ENCODE measurements at regions not wholly inside any gene's neighbourhood (a gene's known extent, or its start where the extent isn't known, plus 50 kb on each side); places are given as distances from the start of the nearest gene placed in this dataset.
"Not testable (repeated sequence)": the region's sequence is repeated elsewhere in the genome, so short reads cannot be mapped to it uniquely, and the experiment has no call there.

DNA sequence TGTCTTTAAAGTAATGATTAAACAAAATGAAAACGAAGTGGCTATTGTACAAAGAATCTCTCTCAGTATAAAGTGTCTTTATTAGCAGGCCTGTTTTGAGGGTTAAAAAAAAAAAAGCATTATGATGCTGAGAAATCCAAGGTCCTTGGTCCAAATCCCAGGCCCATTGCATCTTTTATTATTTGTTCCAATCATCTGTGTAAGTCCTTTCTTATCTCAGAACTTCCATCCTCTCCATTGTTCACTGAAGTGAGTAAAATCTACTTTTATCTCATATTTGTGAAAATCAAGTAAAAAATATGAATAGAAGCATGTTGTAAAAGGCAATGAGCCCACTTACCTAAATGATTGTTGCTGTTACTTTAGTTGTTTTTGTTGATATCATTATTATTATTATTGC is 499.1 kb upstream of the JAG1 start:
- H3K27me3 Mint-ChIP-seq, result no peaks in the 10 kb centered on the region
- H3K9me3 Mint-ChIP-seq, result peaks cover 0 to 6% of the 10 kb centered on the region in 2 donors
- no peak overlapping the region for H3K4me3 Mint-ChIP-seq
- no peak overlapping the region for H3K27ac Mint-ChIP-seq
- no peaks in the 10 kb centered on the region for H3K4me1 Mint-ChIP-seq (ENCODE audit: low read depth in 2 of 2)
- ATAC-seq (replicated peaks), result no peak
- H3K36me3 Mint-ChIP-seq (ENCODE audit: insufficient read depth), result no peaks in the 10 kb centered on the region
- DNase-seq, result no peak

DNA sequence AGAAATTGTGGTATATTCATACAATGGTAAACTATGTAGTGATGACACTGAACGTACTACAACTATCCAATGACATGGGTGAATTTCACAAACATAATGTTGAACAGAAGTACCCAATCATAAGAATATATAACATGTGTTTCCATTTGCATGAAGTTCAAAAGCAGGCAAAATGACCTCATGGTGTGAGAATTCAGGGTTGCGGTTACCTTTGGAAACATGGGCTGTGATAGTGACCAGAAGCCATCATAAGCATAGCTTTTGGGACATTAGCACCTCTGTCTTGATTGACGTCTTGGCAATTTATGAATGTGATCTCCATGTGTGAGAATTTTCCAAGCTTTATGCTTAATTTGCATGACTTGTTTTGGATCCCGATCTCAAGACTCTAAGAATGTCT is 500.1 kb upstream of the JAG1 start:
- Mint-ChIP-seq H3K4me3 (no peak overlapping the region), H3K4me1 (ENCODE audit: low read depth in 2 of 2) (no peaks in the 10 kb centered on the region), H3K36me3 (ENCODE audit: insufficient read depth) (no peaks in the 10 kb centered on the region), H3K27ac (no peak overlapping the region), H3K27me3 (no peaks in the 10 kb centered on the region), H3K9me3 (peaks cover 0 to 7% of the 10 kb centered on the region in 2 donors)
- ATAC-seq (replicated peaks) (no peak), DNase-seq (no peak)

DNA sequence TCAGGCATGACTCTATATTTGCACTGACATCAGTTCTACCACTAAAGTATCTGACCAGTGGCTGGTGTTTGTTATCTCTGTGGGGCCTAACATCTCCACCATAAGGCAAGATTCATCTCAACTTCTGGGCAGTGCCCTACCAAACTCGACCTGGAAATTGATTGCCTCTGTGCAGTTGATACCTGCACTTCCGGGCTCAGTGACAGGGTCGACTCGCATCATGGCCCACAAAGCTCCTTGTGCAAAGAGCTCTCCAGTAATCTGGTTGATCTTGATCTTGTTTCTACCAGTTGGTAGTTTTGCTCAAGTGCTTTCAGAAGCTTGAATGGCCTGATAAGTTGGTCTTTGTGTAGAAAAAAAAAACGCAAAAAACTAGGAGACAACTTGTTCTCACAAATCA is 501.1 kb upstream of the JAG1 start:
- H3K4me3 Mint-ChIP-seq, result no peak overlapping the region
- no peak for DNase-seq
- H3K4me1 Mint-ChIP-seq (ENCODE audit: low read depth in 2 of 2), result no peaks in the 10 kb centered on the region
- no peak for ATAC-seq (replicated peaks)
- no peaks in the 10 kb centered on the region for H3K27me3 Mint-ChIP-seq
- H3K27ac Mint-ChIP-seq, result no peak overlapping the region
- H3K9me3 Mint-ChIP-seq, result peaks cover under 1 to 7% of the 10 kb centered on the region in 2 donors
- H3K36me3 Mint-ChIP-seq (ENCODE audit: insufficient read depth), result no peaks in the 10 kb centered on the region

DNA sequence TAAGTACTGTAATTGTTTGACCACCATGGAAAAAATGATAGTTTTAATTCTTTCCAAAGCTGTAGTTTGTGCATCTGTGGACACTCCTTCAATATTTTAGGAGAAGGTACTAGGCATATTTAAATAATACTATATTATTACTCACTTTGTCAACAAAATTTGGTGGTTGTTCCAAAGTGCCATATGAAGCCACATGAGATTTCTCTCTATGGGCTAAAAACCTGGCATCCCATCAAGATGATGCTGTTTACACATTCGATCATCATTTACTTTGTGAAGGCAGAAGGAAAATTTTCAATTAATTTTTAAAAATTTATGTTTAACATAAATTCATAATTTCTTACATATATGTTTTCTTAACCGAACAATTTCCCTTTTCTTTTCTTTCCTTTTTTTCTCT is 502.6 kb upstream of the JAG1 start:
- DNase-seq (no peak), ATAC-seq (replicated peaks) (no peak)
- Mint-ChIP-seq H3K36me3 (ENCODE audit: insufficient read depth) (no peaks in the 10 kb centered on the region), H3K9me3 (peaks cover 2 to 9% of the 10 kb centered on the region in 2 donors), H3K27me3 (no peaks in the 10 kb centered on the region), H3K4me3 (no peak overlapping the region), H3K4me1 (ENCODE audit: low read depth in 2 of 2) (no peaks in the 10 kb centered on the region), H3K27ac (no peak overlapping the region)

DNA sequence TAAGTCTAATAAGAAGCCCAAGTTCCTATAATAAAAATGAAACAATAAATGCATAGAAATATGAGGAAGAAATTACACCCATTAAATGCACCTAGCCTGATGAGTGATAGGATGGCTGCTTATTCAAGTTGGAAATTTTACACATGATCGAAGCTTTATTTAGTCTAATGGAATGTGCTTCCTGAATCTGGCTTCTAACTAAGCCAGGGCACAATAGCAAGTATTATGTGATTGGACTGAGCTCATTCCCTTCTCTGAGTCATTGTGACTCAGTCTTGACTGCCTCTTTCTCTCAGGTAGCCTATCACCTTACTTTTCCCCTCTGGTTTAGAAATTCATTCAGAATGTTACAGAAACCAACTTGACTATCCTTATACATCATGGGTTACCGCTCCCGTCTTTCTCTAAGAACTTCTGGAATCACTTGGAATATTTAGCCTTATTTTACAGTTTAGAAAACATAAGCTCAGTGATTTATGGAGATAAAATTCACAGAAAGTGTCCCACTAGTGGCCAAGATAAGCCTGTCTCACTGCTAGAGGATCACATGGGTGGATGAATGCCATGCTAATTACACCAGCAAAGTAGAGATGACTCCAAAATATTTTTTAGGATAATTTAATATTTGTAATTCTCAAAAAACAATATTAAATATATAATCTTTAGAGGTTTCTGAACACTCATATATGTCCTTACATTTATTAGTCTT is 505.3 kb upstream of the JAG1 start:
- Mint-ChIP-seq H3K9me3 (peaks cover 2 to 9% of the 10 kb centered on the region in 2 donors), H3K4me3 (no peak overlapping the region), H3K4me1 (ENCODE audit: low read depth in 2 of 2) (no peaks in the 10 kb centered on the region), H3K36me3 (ENCODE audit: insufficient read depth) (no peaks in the 10 kb centered on the region), H3K27ac (no peak overlapping the region), H3K27me3 (no peaks in the 10 kb centered on the region)
- DNase-seq (no peak), ATAC-seq (replicated peaks) (no peak)

DNA sequence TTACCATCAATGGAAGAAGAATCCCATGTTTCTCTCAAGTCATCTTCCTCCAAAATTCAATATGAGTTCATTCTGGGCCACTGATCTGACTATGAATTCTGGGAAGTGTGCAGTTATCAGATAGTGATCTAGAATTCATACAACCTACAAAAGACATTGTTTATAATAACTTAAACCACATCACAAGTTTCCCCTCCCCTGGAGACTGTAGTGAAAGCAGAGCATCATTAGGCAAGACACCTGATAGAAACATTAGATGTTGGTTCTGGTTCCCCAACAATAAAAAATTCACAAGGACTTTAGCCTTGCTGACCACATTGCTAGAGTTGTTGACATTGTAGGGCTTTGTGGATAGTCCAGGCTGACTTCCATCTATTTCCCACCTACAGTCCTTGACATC is 506.4 kb upstream of the JAG1 start:
- Mint-ChIP-seq H3K4me3 (no peak overlapping the region), H3K36me3 (ENCODE audit: insufficient read depth) (no peaks in the 10 kb centered on the region), H3K4me1 (ENCODE audit: low read depth in 2 of 2) (no peaks in the 10 kb centered on the region), H3K27ac (no peak overlapping the region), H3K27me3 (no peaks in the 10 kb centered on the region), H3K9me3 (peaks cover 2 to 14% of the 10 kb centered on the region in 2 donors)
- DNase-seq (no peak), ATAC-seq (replicated peaks) (no peak)

DNA sequence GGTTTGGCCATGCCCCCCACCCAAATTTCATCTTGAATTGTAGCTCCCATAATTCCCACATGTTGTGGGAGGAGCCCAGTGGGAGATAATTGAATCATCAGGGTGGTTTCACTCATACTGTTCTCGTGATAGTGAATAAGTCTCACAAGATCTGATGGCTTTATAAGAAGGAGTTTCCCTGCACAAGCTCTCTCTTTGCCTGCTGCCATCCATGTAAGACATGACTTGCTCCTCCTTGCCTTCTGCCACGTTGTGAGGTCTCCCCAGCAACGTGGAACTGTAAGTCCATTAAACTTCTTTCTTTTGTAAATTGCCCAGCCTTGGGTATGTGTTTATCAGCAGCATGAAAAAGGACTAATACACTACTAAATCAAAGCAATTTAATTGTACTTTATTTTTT is 507.3 kb upstream of the JAG1 start:
- DNase-seq; H3K4me3 Mint-ChIP-seq; H3K36me3 Mint-ChIP-seq (ENCODE audit: insufficient read depth); H3K27ac Mint-ChIP-seq; ATAC-seq (replicated peaks); H3K27me3 Mint-ChIP-seq; H3K4me1 Mint-ChIP-seq (ENCODE audit: low read depth in 2 of 2): not testable (repeated sequence)
- peaks cover 2 to 16% of the 10 kb centered on the region in 2 donors for H3K9me3 Mint-ChIP-seq

DNA sequence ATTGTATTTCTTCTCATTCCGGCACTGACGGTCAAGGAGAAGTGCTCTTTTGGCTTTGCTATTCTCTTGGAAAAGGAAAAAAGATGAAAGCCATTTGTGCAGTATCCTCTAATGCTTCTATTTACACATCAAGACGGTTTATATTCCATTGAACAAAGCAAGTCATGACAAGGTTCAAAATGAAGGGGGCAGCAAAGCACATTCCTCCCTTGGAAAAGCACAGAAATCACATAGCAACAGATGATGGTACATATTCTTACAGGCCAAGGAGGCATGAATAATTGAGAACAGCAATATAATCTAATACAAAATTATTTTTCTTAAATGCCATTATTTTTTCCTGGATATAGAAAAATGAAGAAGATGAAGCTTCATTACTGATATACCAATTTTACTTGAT is 508.2 kb upstream of the JAG1 start:
- no peak overlapping the region for H3K27ac Mint-ChIP-seq
- DNase-seq, result no peak
- no peaks in the 10 kb centered on the region for H3K27me3 Mint-ChIP-seq
- ATAC-seq (replicated peaks), result no peak
- peaks cover 2 to 16% of the 10 kb centered on the region in 2 donors for H3K9me3 Mint-ChIP-seq
- H3K4me1 Mint-ChIP-seq (ENCODE audit: low read depth in 2 of 2), result no peaks in the 10 kb centered on the region
- no peak overlapping the region for H3K4me3 Mint-ChIP-seq
- no peaks in the 10 kb centered on the region for H3K36me3 Mint-ChIP-seq (ENCODE audit: insufficient read depth)

DNA sequence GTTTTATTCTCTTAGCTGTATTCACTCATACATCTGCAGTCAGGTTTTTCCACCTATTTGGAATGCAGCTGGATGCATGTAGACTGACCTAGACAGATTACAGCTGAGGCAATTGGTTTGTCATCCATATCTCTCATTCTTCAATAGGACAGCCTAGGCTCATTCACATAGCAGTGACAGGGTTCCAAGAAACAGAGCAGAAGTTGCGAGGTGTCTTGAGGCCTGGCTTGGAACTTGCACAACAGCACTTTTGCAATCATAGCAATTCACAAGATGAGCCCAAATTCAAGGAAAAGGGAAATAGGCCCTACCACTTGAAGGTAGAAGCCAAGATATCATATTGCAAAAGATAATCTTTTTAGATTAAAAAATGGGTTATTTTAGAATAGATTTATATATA is 508.9 kb upstream of the JAG1 start:
- DNase-seq (no peak), ATAC-seq (replicated peaks) (no peak)
- no peaks in the 10 kb centered on the region for H3K36me3 Mint-ChIP-seq (ENCODE audit: insufficient read depth)
- H3K27ac Mint-ChIP-seq, result no peak overlapping the region
- H3K27me3 Mint-ChIP-seq, result no peaks in the 10 kb centered on the region
- no peaks in the 10 kb centered on the region for H3K4me1 Mint-ChIP-seq (ENCODE audit: low read depth in 2 of 2)
- no peak overlapping the region for H3K4me3 Mint-ChIP-seq
- H3K9me3 Mint-ChIP-seq, result peaks cover 2 to 16% of the 10 kb centered on the region in 2 donors

DNA sequence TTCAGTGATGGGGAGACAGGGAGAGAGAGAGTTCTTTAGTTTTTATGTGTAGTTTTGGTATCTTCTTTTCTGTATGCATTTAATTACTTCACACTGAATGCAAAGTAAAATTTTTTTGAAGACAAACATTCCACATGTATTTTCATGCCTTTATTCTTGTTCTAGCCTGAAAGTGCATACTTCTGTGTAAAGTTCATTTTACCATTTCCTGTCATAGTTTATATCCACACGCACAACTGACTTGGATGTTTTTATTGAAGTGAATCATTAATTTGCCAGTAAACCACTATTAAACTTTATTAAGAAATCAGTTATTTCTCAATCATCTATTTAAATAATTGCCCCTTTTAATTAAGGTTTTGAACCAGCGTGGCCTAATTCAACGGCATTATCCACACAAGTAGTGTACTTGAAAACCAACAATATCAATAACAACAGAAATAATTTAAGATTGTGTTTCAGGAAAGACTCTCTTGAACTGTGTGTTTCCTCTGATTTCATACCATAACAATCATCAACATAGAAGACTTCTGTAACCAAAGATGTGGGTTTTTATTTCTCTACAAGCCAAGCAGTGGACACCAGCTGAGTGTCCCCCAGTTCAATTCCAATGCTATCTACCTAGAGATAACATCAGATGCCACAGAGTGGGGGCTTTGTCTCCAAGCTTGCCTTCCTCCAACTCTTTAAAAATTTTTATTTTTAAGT is 512.7 kb upstream of the JAG1 start:
- no peak for DNase-seq
- ATAC-seq (replicated peaks), result no peak
- no peaks in the 10 kb centered on the region for H3K27me3 Mint-ChIP-seq
- H3K4me3 Mint-ChIP-seq, result no peak overlapping the region
- no peak overlapping the region for H3K27ac Mint-ChIP-seq
- H3K9me3 Mint-ChIP-seq, result peaks cover 4 to 18% of the 10 kb centered on the region in 2 donors
- no peaks in the 10 kb centered on the region for H3K4me1 Mint-ChIP-seq (ENCODE audit: low read depth in 2 of 2)
- no peaks in the 10 kb centered on the region for H3K36me3 Mint-ChIP-seq (ENCODE audit: insufficient read depth)

DNA sequence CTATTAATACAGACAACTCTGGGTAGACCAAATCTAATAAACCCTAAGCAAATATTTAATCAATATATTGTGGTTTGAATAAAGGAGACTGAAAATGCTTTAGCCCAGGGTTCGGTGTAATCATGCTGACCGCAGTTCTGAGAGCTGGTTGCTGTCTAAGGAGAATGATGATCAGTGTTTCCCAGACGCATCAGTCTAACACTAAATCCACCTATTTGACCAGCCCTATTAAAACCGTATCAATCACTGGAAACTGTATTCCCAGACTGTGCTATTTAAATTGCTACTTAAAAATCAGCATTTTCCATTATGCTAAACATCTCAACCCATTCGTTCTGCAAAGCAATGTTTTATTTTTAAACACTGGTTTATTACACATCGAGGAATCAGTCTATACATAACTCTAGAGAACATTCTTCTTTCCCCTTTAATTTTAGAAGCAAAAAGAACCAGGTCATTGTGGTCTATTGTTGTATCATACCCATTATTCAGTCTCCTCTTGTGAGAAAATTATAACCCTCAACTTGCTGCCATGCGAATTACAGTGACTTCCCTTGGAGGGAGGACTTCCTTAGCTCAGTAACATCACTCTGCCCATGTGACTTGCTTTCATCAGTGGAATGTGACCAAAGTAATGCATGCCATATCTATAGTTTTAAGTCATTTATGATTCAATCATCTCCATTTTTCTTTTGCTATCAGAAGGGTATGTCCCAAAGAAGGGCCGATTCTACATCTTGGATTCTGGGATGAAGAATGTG is 515.2 kb upstream of the JAG1 start:
- Mint-ChIP-seq H3K4me1 (ENCODE audit: low read depth in 2 of 2) (no peaks in the 10 kb centered on the region), H3K4me3 (no peak overlapping the region), H3K27ac (no peak overlapping the region), H3K9me3 (peaks cover 7 to 22% of the 10 kb centered on the region in 2 donors), H3K27me3 (no peaks in the 10 kb centered on the region), H3K36me3 (ENCODE audit: insufficient read depth) (no peaks in the 10 kb centered on the region)
- no peak for ATAC-seq (replicated peaks)
- DNase-seq, result no peak

DNA sequence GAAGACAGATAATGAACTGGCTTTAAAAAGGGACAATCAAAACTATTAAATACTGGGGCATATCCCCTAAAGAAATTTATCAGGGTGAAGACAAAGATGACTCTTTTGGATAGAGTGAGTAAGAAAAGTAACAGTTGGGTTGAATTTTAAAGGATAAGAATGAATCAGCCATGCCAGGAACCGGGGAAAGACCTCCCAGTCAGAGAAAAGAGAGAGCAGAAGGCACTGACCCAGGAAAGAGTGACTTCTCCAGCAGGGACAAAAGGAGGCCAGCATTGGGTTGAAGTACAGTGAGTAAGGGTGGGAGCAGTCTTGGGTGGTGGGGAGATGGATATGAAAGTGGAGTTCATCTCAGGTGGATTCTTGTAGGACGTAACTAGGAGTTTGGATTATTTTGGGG is 516.9 kb upstream of the JAG1 start:
- ATAC-seq (replicated peaks), result no peak
- Mint-ChIP-seq H3K27ac (no peak overlapping the region), H3K4me3 (no peak overlapping the region), H3K36me3 (ENCODE audit: insufficient read depth) (no peaks in the 10 kb centered on the region), H3K4me1 (ENCODE audit: low read depth in 2 of 2) (no peaks in the 10 kb centered on the region), H3K27me3 (no peaks in the 10 kb centered on the region), H3K9me3 (peaks cover 9 to 16% of the 10 kb centered on the region in 2 donors)
- DNase-seq, result no peak

DNA sequence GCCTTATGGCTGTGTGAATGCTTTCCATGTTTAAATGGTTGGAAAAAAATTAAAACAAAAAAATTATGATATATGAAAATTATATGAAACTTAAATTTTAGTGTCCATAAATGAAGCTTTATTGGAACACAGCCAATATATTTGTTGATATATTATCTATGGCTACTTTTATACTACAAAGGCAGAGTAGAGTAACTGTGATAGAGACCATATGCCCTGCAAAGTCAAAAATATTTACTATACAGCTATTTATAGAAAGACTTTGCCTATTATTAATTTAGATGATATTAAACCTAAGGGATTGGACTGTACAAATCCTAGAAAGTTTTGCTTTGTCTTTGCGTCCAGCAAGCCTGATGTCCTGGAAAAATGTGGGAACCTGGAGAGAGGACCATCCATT is 518.3 kb upstream of the JAG1 start:
- DNase-seq (no peak), ATAC-seq (replicated peaks) (no peak)
- Mint-ChIP-seq H3K4me3 (no peak overlapping the region), H3K36me3 (ENCODE audit: insufficient read depth) (no peaks in the 10 kb centered on the region), H3K9me3 (peaks cover 9 to 16% of the 10 kb centered on the region in 2 donors), H3K27me3 (no peaks in the 10 kb centered on the region), H3K4me1 (ENCODE audit: low read depth in 2 of 2) (no peaks in the 10 kb centered on the region), H3K27ac (no peak overlapping the region)

DNA sequence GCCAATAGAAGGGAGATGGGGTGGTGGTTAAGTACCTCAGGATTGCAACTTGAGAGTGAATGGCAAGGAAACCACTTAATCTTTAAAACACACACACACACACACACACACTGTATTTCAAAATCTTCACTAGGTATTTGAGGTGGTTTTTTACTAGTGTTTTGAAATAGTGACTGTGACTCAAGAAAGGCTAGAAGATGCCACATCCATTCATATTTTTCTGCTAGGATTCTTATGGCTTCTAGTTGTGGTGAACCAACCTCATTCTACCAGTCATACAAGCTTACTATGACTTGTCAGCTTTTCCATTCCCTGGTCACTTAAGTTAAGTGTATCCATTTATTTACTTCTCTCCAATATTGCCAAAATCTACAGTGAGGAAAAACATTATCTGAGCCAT is 519.4 kb upstream of the JAG1 start:
- DNase-seq, result no peak
- Mint-ChIP-seq H3K4me3 (no peak overlapping the region), H3K27me3 (no peaks in the 10 kb centered on the region), H3K4me1 (ENCODE audit: low read depth in 2 of 2) (no peaks in the 10 kb centered on the region), H3K27ac (no peak overlapping the region), H3K36me3 (ENCODE audit: insufficient read depth) (no peaks in the 10 kb centered on the region), H3K9me3 (peaks cover 9 to 16% of the 10 kb centered on the region in 2 donors)
- ATAC-seq (replicated peaks), result no peak

All from effector memory CD8-positive, alpha-beta T cell (primary cell).